GM21423 (cell line): ENCODE measurements at regions not wholly inside any gene's neighbourhood (a gene's known extent, or its start where the extent isn't known, plus 50 kb on each side); places are given as distances from the start of the nearest gene placed in this dataset.
"Not testable (repeated sequence)": the region's sequence is repeated elsewhere in the genome, so short reads cannot be mapped to it uniquely, and the experiment has no call there.

Source experiments
- ATAC-seq: cut with Tn5 transposase; IDR thresholded peaks from one replicate; pipeline ENCODE4 v1.9.1; 2021; ENCODE audit warnings: mild to moderate bottlenecking, moderate library complexity; ENCODE audit not compliant: unreplicated experiment

GRCh38 chr1:189970331-189971230 lies 507.1 kb downstream of the BRINP3 start:
- no peak for ATAC-seq

GRCh38 chr1:189971656-189972055 lies 506.0 kb downstream of the BRINP3 start:
- ATAC-seq, result no peak

- ATAC-seq, result no peak
Observed at GRCh38 chr1:189977184-189977583, 500.5 kb downstream of the BRINP3 start.

- no peak for ATAC-seq
Observed at GRCh38 chr1:189983166-189983890, 494.3 kb downstream of the BRINP3 start.

- ATAC-seq, result no peak
Observed at GRCh38 chr1:189986516-189986915, 491.1 kb downstream of the BRINP3 start.

- no peak for ATAC-seq
Observed at GRCh38 chr1:189987509-189987908, 490.2 kb downstream of the BRINP3 start.

GRCh38 chr1:189992856-189993255 lies 484.8 kb downstream of the BRINP3 start:
- ATAC-seq, result no peak

GRCh38 chr1:190000365-190000872 lies 477.2 kb downstream of the BRINP3 start:
- ATAC-seq, result no peak

GRCh38 chr1:190001187-190001586 lies 476.5 kb downstream of the BRINP3 start:
- no peak for ATAC-seq

- ATAC-seq, result no peak
Observed at GRCh38 chr1:190003376-190003775, 474.3 kb downstream of the BRINP3 start.

GRCh38 chr1:190011585-190011984 lies 466.1 kb downstream of the BRINP3 start:
- ATAC-seq, result no peak

GRCh38 chr1:190019151-190019550 lies 458.5 kb downstream of the BRINP3 start:
- not testable (repeated sequence) for ATAC-seq

GRCh38 chr1:190019717-190020116 lies 457.9 kb downstream of the BRINP3 start:
- no peak for ATAC-seq

- ATAC-seq, result no peak
Observed at GRCh38 chr1:190022709-190023108, 455.0 kb downstream of the BRINP3 start.

GRCh38 chr1:190029441-190029840 lies 448.2 kb downstream of the BRINP3 start:
- ATAC-seq, result no peak

GRCh38 chr1:190043655-190044054 lies 434.0 kb downstream of the BRINP3 start:
- ATAC-seq, result no peak

- ATAC-seq, result no peak
Observed at GRCh38 chr1:190046231-190046630, 431.4 kb downstream of the BRINP3 start.
